GM12878 (cell line): ENCODE measurements at regions not wholly inside any gene's neighbourhood (a gene's known extent, or its start where the extent isn't known, plus 50 kb on each side); places are given as distances from the start of the nearest gene placed in this dataset.
A peak's percentile ranks its signal among the peaks of the same experiment; 100 is the strongest.

ENCODE experiments used
- ATAC-seq: fragments of 200-7000 bp; cut with Tn5 transposase; 3 replicates; pipeline ENCODE4 v1.9.1; 2020; ENCODE audit warnings: mild to moderate bottlenecking, moderate library complexity
- BruUV-seq: library from RNA; stranded (reverse); fragments of 400-500 nt; replicated peaks from 2 replicates; lab custom pipeline; 2021; lab: Mats Ljungman, UMichigan
- CTCF ChIA-PET: fragments of 300-600 bp; sonication (Branson Sonifier 250); formaldehyde crosslinking; extraction: SDS; loops from one replicate; lab custom pipeline; 2021; ENCODE audit warnings: inconsistent platforms; lab: Yijun Ruan, JAX
- POLR2A ChIA-PET: fragments of 350-600 bp; formaldehyde crosslinking; extraction: SDS; loops from one replicate; lab custom pipeline; 2021; ENCODE audit warnings: inconsistent platforms; lab: Charles Lee
- RAD21 ChIA-PET: fragments of 300-600 bp; sonication (Branson Sonifier 250); formaldehyde crosslinking; loops from one replicate; lab custom pipeline; 2023; ENCODE audit warnings: antibody characterized with exemption; ENCODE audit not compliant: unreplicated experiment; lab: Charles Lee
- SMC1A ChIA-PET: fragments of 300-600 bp; sonication (Branson Sonifier 250); formaldehyde crosslinking; loops from one replicate; lab custom pipeline; 2023; ENCODE audit not compliant: unreplicated experiment, uncharacterized antibody; lab: Charles Lee
- DNase-seq: peaks from one replicate; pipeline ENCODE4 v3.0.0-alpha.2; 2011; ENCODE audit warnings: low read depth, low spot score
- FAIRE-seq: peaks from 3 replicates; lab custom pipeline; 2011; peaks lifted over from hg19 to GRCh38; lab: Jason Lieb, UNC
- H2AFZ ChIP-seq: 2 replicates; pipeline ENCODE4 v1.6.0; 2011; ENCODE audit warnings: low read depth, low read length, control low read depth; ENCODE audit not compliant: control insufficient read depth
- H3K27ac ChIP-seq: 2 replicates; pipeline ENCODE4 v1.5.1; 2011; ENCODE audit warnings: control low read depth; ENCODE audit not compliant: control insufficient read depth, insufficient read depth
- H3K27me3 ChIP-seq, 2 experiments: replicated peaks in 1 of 2; 2 replicates each; pipeline versions ENCODE4 v1.6.0 to v1.6.1; 2011; ENCODE audit warnings: low read length in 1 of 2; ENCODE audit not compliant: control insufficient read depth in 2 of 2, insufficient read depth in 2 of 2
- H3K36me3 ChIP-seq, 2 experiments: 2 replicates each; pipeline ENCODE4 v1.5.1; 2011; ENCODE audit warnings: low read length in 1 of 2; ENCODE audit not compliant: control insufficient read depth in 2 of 2, insufficient read depth in 2 of 2
- H3K4me1 ChIP-seq: 2 replicates; pipeline ENCODE4 v1.6.1; 2011; ENCODE audit warnings: mild to moderate bottlenecking, low read length, moderate library complexity, mixed read lengths; ENCODE audit not compliant: control insufficient read depth, insufficient read depth
- H3K4me2 ChIP-seq: 2 replicates; pipeline ENCODE4 v1.6.0; 2011; ENCODE audit warnings: control low read depth; ENCODE audit not compliant: control insufficient read depth, insufficient read depth
- H3K4me3 ChIP-seq: fragments of 200-600 bp; sonication (generic); 2 replicates; pipeline ENCODE4 v1.5.1; 2016
- H3K79me2 ChIP-seq: 2 replicates; pipeline ENCODE4 v1.6.0; 2011; ENCODE audit warnings: low read length; ENCODE audit not compliant: control insufficient read depth, insufficient read depth
- H3K9ac ChIP-seq: 2 replicates; pipeline ENCODE4 v1.8.0; 2011; ENCODE audit warnings: low read length, control low read depth, mixed read lengths; ENCODE audit not compliant: control insufficient read depth, insufficient read depth
- H3K9me3 ChIP-seq: replicated peaks from 3 replicates; pipeline ENCODE4 v1.5.1; 2011; ENCODE audit warnings: mild to moderate bottlenecking, low read length; ENCODE audit not compliant: control insufficient read depth, insufficient read depth
- H4K20me1 ChIP-seq: 2 replicates; pipeline ENCODE4 v1.6.0; 2011; ENCODE audit not compliant: control insufficient read depth, insufficient read depth
- CREB1 ChIP-seq: IDR thresholded peaks from 2 replicates; pipeline ENCODE4 v1.6.1; 2012; ENCODE audit warnings: low read depth, mild to moderate bottlenecking, inconsistent platforms
- IKZF2 ChIP-seq, 2 experiments: fragments of 450-650 bp; IDR thresholded peaks; 2 replicates each; pipeline ENCODE4 v1.6.1; 2017; ENCODE audit warnings: mild to moderate bottlenecking in 2 of 2, moderate library complexity in 2 of 2
- JUNB ChIP-seq: IDR thresholded peaks from 2 replicates; pipeline ENCODE4 v1.6.1; 2016; ENCODE audit warnings: antibody characterized with exemption, mild to moderate bottlenecking
- NFIC ChIP-seq: IDR thresholded peaks from 2 replicates; pipeline ENCODE4 v1.6.1; 2012; ENCODE audit warnings: low read depth, mild to moderate bottlenecking, inconsistent platforms, low read length, moderate library complexity
- PAX5 ChIP-seq: IDR thresholded peaks from 2 replicates; pipeline ENCODE4 v1.6.1; 2011; ENCODE audit warnings: low read depth, low read length, borderline replicate concordance
- POU2F2 ChIP-seq: IDR thresholded peaks from 3 replicates; pipeline ENCODE4 v1.6.1; 2011; ENCODE audit warnings: low read depth, mild to moderate bottlenecking, low read length, borderline replicate concordance
- RAD21 ChIP-seq: IDR thresholded peaks from 2 replicates; pipeline ENCODE4 v1.6.1; 2011; ENCODE audit warnings: mild to moderate bottlenecking, low read depth, low read length, moderate library complexity; ENCODE audit not compliant: insufficient read depth
- RAD51 ChIP-seq: fragments of 450-650 bp; IDR thresholded peaks from 2 replicates; pipeline ENCODE4 v1.6.1; 2016; ENCODE audit warnings: moderate library complexity, mild to moderate bottlenecking, inconsistent platforms
- SIX5 ChIP-seq: IDR thresholded peaks from 2 replicates; pipeline ENCODE4 v1.6.1; 2011; ENCODE audit warnings: mild to moderate bottlenecking, low read depth, low read length, moderate library complexity; ENCODE audit not compliant: severe bottlenecking
- SMC3 ChIP-seq: IDR thresholded peaks from 2 replicates; pipeline ENCODE4 v1.6.1; 2011; ENCODE audit warnings: low read length, improper control_type of control experiment, borderline replicate concordance
- SPI1 ChIP-seq: IDR thresholded peaks from 2 replicates; pipeline ENCODE4 v1.6.1; 2011; ENCODE audit warnings: low read depth, mild to moderate bottlenecking, low read length, moderate library complexity, borderline replicate concordance; ENCODE audit not compliant: insufficient read depth
- WGBS: methylation state at CpG from one replicate; pipeline ENCODE4 v1.1.6; 2016; ENCODE audit warnings: low lambda C conversion rate; ENCODE audit not compliant: insufficient replicate concordance, insufficient coverage; ENCODE audit errors: missing lambda C conversion rate; 5-methylcytosine and 5-hydroxymethylcytosine counted together
- in situ Hi-C: fragments of 300-500 bp; cut with MboI; formaldehyde crosslinking; loops from 9 replicates; pipeline ENCODE4 v1.14.3; 2018; ENCODE audit warnings: mixed read lengths
- intact Hi-C: fragments of 100-400 bp; cut with micrococcal nuclease; formaldehyde crosslinking; loops from one replicate; pipeline ENCODE4 v1.14.2; 2022; ENCODE audit not compliant: unreplicated experiment
- TF ChIP-seq, protein P1 (sequence below): fragments of 450-650 bp; IDR thresholded peaks from 2 replicates; pipeline ENCODE4 v1.6.1; 2017; ENCODE audit warnings: mild to moderate bottlenecking, moderate library complexity
- TF ChIP-seq, protein P2 (sequence below): IDR thresholded peaks from 2 replicates; pipeline ENCODE4 v1.6.1; 2012; ENCODE audit warnings: low read depth, low read length, improper control_type of control experiment
- TF ChIP-seq, protein P3 (sequence below), 3 experiments: IDR thresholded peaks in 2 of 3; conservative IDR thresholded peaks in 1 of 3; 2 replicates each; pipeline ENCODE4 v1.5.1; 2011; ENCODE audit warnings: low read depth in 3 of 3, low read length in 3 of 3, mild to moderate bottlenecking in 3 of 3, control low read depth in 2 of 3, moderate library complexity in 2 of 3, inconsistent platforms in 1 of 3, mixed read lengths in 1 of 3; ENCODE audit not compliant: control insufficient read depth in 2 of 3, insufficient read depth in 1 of 3; ENCODE audit errors: extremely low read depth in 1 of 3

DNA sequence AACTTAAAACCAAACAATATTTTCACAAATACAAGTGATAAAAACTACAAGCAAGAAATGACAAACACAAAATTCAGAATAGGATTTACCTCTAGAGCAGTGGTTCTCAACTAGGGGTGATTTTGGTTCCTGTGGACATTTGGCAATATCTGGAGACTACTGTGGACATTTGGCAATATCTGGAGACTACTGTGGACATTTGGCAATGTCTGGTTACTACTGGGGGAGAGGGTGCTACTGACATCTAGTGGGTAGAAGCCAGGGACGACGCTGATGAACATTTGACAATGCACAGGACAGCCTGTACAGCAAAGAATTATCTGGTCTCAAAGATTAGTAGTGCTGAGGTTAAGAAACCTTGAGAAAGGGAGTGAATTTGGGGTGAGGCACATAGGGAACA lies 169.8 kb downstream of the CLCN4 start:
- ChIA-PET CTCF (interaction anchor here (1.7 kb wide), 1 partner anchor 136 kb away, joined by 6 read pairs; no protein-coding TSS in a partner anchor), POLR2A (no interaction called here), RAD21 (no interaction called here), SMC1A (no interaction called here)
- Histone ChIP-seq H2AFZ (no peak overlapping the region), H3K9ac (no peak overlapping the region), H3K4me3 (no peak overlapping the region), H3K79me2 (no peaks in the 10 kb centered on the region), H3K27me3 (no peaks in the 10 kb centered on the region; a peak in 2 of 4 replicates), H3K27ac (no peak overlapping the region), H3K4me2 (no peak overlapping the region), H3K9me3 (no peaks in the 10 kb centered on the region), H3K36me3 (no peaks in the 10 kb centered on the region), H4K20me1 (no peaks in the 10 kb centered on the region), H3K4me1 (no peaks in the 10 kb centered on the region)
- ATAC-seq (peak; percentile 80), FAIRE-seq (peak; percentile 13), DNase-seq (no peak)
- 0% methylated on average over 2 of the region's 2 CpGs for WGBS
- BruUV-seq = no TSS peak
- in situ Hi-C loops (loop anchor here (10.0 kb wide), 1 partner anchor 132 kb away; no protein-coding TSS in a partner anchor), intact Hi-C loops (loop anchor here (1.0 kb wide), 1 partner anchor 136 kb away; no protein-coding TSS in a partner anchor)
- TF ChIP-seq JUNB = no peak
- TF ChIP-seq SIX5 = no peak
- TF ChIP-seq PAX5 = no peak
- TF ChIP-seq CREB1 = no peak
- no peak for TF ChIP-seq RAD51
- TF ChIP-seq IKZF2 (IDR thresholded peaks at IDR 0.05) = no peak
- TF ChIP-seq POU2F2 = no peak
- TF ChIP-seq, protein P1, sequence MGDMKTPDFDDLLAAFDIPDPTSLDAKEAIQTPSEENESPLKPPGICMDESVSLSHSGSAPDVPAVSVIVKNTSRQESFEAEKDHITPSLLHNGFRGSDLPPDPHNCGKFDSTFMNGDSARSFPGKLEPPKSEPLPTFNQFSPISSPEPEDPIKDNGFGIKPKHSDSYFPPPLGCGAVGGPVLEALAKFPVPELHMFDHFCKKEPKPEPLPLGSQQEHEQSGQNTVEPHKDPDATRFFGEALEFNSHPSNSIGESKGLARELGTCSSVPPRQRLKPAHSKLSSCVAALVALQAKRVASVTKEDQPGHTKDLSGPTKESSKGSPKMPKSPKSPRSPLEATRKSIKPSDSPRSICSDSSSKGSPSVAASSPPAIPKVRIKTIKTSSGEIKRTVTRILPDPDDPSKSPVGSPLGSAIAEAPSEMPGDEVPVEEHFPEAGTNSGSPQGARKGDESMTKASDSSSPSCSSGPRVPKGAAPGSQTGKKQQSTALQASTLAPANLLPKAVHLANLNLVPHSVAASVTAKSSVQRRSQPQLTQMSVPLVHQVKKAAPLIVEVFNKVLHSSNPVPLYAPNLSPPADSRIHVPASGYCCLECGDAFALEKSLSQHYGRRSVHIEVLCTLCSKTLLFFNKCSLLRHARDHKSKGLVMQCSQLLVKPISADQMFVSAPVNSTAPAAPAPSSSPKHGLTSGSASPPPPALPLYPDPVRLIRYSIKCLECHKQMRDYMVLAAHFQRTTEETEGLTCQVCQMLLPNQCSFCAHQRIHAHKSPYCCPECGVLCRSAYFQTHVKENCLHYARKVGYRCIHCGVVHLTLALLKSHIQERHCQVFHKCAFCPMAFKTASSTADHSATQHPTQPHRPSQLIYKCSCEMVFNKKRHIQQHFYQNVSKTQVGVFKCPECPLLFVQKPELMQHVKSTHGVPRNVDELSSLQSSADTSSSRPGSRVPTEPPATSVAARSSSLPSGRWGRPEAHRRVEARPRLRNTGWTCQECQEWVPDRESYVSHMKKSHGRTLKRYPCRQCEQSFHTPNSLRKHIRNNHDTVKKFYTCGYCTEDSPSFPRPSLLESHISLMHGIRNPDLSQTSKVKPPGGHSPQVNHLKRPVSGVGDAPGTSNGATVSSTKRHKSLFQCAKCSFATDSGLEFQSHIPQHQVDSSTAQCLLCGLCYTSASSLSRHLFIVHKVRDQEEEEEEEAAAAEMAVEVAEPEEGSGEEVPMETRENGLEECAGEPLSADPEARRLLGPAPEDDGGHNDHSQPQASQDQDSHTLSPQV = no peak
- no peak for TF ChIP-seq NFIC
- peak; percentile 31; the same call in 1 of the 2 replicates for TF ChIP-seq SMC3
- TF ChIP-seq, protein P2, sequence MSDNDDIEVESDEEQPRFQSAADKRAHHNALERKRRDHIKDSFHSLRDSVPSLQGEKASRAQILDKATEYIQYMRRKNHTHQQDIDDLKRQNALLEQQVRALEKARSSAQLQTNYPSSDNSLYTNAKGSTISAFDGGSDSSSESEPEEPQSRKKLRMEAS = no peak
- TF ChIP-seq SPI1 = no peak
- peak; percentile 49 for TF ChIP-seq RAD21
- TF ChIP-seq, protein P3, sequence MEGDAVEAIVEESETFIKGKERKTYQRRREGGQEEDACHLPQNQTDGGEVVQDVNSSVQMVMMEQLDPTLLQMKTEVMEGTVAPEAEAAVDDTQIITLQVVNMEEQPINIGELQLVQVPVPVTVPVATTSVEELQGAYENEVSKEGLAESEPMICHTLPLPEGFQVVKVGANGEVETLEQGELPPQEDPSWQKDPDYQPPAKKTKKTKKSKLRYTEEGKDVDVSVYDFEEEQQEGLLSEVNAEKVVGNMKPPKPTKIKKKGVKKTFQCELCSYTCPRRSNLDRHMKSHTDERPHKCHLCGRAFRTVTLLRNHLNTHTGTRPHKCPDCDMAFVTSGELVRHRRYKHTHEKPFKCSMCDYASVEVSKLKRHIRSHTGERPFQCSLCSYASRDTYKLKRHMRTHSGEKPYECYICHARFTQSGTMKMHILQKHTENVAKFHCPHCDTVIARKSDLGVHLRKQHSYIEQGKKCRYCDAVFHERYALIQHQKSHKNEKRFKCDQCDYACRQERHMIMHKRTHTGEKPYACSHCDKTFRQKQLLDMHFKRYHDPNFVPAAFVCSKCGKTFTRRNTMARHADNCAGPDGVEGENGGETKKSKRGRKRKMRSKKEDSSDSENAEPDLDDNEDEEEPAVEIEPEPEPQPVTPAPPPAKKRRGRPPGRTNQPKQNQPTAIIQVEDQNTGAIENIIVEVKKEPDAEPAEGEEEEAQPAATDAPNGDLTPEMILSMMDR (IDR thresholded peaks at IDR 0.05 in 2 of 3, conservative IDR thresholded peaks at IDR 0.05 in 1 of 3; ENCODE audit: control insufficient read depth in 2 of 3, extremely low read depth in 1 of 3, insufficient read depth in 1 of 3, low read depth in 3 of 3, low read length in 3 of 3) = peak; percentile 11 to 36 (median 21); a peak in 2 of 6 replicates
